CD4-positive, alpha-beta T cell treated with Interleukin-17A for 4 hours (primary cell): ENCODE measurements at regions not wholly inside any gene's neighbourhood (a gene's known extent, or its start where the extent isn't known, plus 50 kb on each side); places are given as distances from the start of the nearest gene placed in this dataset.
"Not testable (repeated sequence)": the region's sequence is repeated elsewhere in the genome, so short reads cannot be mapped to it uniquely, and the experiment has no call there.

Source experiments
- DNase-seq: peaks from one replicate; pipeline ENCODE4 v3.0.0-alpha.2; 2020; ENCODE audit warnings: mixed read lengths

DNA sequence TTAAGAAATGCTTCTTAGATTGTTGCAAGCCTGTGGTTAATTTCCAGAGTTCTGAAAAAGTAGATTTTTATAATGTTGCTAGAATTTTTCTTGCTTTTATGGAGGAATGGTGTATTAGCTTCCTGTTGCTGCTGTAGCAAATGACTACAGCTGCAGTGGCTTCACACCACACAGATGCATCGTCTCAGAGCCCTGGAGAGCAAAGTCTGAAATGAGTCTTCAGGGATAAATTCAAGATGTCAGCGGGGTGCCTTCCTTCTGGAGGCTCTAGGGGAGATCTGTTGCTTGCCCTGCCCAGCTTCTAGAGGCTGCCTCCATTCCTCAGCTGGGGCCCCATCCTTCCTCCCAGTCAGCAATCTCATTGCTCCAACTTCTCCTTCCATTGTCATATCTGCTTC is 187.8 kb downstream of the ZNF516 start:
- no peak for DNase-seq

DNA sequence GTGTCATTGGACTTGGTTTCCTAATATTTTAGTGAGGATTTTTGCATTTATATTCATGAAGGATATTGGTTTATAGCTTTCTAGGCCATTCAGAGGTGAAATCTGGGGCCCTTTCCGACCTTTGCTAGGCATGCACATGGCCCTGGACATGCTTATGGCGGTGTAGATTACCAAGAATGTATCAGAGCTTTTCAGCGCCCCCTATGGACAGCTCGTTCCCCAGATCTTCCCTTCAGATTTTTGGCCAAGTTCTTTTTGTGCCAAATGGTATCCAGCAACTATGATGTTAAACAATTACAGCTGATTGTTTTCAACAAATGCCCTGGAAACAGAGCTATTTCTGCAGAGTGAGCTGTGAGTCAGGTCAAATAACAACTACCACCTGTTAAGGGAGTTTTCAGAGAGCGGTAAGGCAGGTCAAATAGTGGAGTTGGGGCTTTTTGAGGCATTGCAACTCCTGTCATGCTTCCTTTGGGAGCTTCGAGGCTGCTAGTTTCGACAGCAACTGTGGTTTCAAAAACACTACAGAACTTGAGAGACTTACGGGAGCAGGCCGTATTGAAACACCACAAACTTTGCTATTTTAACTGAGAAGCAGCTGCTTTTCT is 188.3 kb downstream of the ZNF516 start:
- DNase-seq: no peak

DNA sequence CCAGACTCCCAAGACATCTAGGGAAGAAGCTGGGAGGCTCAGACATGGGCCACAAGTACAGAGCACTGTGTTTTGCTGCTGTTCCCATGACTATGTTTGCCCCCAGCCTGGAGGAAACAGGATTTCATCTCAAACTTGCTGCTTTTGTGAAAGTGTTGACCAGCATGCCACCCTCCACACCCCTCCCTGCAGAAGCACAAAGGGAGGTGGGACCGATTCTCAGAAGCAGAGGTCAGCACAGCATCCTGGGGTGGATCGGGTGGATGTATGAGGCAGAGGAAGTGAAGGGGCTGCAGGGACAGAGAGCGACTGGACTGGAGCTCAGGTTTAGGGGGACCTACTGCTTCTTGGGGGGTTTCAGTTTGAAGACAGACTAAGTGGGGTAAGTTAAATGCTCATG is 209.2 kb downstream of the ZNF516 start:
- no peak for DNase-seq

DNA sequence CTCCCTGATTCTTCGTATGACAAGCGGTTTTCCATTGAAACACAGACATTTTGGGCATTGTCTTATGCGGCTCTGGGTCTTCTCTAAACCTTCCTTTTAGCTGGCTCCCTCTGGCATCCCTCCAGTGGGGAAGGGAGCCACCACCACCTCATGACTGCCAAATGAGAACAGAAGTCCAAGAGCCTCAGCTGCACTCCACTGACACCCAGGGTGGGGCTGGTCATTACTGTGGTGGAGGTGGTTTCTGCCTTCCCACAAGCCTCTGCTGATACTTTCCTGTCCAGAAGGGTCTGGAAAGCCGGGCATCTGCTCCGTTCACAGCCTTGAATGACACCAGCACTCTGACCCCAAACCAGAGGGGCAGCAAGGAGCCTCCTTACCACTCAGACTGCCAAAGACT is 213.5 kb downstream of the ZNF516 start:
- no peak for DNase-seq

DNA sequence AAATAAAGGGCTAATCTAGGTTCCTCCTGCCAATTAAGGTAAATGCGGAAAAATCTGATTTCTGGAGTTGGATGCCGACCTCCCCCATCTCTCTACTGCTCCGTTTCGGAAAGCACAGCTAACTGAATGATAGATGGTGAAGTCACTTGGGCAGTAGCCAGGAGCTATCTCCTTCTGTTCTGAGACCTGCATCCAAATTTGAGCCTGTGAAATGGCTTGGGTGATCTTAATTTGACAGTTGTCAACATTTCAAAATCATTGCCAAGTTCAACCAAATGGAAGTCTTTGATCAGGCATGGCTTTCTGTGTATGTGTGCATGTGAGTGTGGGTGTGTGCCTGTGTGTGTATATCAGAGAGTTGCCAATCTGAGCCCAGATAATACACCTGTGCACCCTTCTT is 217.2 kb downstream of the ZNF516 start:
- DNase-seq: no peak

DNA sequence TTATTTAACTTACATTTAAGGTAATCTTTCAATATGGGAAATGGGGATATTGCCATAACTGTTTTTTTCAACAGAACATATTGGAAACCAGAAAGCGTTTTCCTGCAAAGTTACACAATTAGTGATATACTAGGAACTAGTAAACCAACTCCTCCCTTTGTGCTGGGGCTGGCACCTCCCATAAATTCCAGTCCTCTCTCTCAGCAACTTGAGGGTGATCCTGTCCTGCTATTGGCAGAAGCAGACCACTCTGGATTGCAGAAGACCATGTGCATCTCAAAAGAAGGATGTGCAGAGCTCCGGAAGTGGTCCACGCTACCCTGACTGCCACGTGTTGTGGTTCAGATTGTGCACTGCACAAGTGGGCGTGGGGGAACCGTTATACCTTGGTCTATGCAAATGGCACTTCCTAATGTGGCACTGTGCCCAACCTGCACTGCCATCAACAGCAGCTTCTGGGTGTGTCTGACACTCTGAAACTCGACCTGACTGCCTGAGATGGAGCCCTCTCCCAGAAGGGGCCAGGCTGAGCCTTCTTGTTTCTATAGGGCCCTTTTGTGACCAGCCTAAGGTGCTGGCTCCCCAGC is 219.2 kb downstream of the ZNF516 start:
- DNase-seq: no peak

DNA sequence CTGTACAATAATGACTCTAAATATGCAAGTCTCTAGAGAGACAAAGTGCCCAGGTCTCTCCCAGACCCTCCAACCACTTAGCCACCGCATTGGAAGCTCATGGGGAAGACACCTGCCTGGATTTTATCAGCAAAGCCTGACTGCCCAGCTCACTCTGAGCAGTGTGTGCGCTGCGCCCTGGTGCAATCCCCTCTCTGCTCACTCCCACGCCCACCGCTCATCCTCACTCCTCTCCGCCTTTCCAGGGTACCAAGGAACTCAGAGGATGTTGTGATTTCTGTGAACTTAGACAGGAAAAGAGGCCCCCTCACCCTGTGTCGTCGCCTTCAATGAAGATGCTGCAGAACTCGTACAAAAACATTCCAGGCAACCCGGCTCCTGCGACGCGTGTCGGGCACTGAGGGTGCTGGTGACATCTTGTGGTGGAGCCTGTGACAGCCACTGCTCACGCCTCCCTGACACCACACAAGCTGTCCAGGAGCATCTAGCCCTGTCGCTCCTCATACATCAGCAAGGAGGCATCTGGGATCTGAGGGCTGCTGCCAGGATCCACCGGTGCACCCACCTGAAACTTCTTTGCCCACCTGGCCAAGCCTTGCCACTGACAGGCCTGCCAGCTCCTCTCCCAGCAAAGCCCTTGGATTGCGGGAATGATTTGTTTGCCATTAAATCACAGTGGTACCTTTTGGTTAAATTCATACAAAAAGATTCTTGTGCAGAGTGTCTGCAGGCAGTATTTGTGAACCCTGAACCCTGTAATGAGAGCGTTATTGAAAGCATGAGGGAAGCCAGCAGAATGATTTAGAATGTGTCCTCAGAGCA is 220.4 kb downstream of the ZNF516 start:
- DNase-seq: no peak

DNA sequence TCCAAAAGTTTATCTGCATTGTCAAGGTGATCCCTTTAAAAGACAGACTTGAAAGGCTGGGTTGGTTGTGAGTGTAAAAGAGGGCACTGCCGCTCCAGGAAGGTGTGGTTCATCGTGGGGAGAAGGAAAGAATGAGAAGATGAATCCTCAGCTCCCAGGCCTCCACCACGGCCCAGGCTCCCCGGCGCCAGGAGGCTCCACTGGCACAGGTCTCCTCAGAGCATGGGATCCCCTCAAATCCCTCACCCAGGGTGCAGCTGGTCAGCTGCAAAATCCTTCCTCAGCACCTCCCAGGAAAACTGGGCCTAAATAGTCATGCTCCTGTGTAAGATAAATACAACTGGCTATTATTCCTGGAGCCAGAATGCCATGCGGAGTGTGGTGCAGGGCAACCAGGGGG is 221.1 kb downstream of the ZNF516 start:
- DNase-seq: no peak

DNA sequence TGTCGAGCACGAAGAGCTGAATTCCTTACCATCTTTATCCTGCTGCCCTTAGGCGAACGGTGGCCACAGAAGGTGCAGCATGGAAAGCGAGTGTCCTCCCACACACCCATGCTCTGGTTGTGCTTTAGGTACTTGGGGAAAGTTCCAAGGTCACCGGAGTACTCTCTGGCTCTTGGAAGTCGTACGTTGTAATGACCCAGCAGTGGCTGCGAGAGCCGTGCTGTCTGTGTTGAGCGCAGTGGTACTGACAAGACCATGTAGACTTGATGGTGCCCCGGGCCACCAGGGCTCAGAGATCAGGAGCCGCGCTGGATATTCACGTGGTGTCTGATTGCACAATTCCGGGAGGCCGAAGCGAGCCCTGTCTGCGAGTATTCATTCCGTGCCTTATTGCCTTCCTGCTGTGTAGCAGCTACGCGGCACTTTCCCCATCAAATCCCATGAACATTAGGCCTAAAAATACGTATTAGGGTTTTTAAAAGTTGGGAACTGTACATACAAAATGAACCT is 222.0 kb downstream of the ZNF516 start:
- DNase-seq: no peak

DNA sequence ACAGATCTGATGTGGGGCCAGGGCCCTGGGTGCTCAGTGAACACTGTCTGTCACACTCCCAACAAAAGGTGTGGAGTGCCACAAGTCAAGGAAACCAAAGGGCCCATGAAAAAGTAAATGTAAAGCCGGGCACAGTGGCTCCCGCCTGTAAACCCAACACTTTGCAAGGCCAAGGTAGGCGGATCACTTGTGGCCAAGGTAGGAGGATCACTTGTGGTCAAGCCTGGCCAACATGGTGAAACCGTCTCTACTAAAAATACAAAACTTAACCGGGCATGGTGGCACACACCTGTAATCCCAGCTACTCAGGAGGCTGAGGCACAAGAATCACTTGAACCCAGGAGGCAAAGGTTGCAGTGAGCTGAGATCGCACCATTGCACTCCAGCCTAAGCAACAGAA is 227.6 kb downstream of the ZNF516 start:
- DNase-seq: not testable (repeated sequence)

DNA sequence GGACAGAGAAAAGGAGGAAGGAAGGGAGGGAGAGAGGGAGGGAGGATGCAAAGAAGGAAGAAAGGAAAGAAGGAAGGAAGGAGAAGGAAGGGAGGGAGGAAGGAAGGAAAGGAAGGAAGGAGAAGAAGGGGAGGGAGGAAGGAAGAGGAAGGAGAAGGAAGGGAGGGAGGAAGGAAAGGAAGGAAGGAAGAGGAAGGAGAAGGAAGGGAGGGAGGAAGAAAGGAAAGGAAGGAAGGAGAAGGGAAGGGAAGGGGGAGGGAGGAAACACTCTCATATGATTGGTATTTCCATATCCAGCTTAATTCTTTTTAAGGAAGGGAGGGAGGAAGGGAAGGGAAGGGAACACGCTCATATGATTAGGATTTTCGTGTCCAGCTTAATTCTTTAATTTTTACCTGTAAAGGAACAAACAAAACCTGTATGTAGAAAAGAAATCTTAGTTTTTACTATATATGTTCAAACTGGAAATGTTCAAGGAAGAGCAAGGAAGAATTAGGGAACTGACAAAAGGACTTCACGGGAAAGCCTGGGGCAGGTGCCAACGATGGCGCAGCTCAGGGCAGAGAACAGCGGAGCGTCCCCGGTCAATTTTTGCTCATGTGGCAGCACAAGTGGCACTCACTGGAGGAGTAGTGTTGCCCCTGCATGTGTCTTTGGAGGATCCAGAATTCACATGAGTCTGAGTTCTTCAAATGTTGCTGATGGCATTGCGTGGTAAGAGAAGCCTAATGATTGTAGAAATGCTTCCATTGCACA is 228.6 kb downstream of the ZNF516 start:
- DNase-seq: no peak

DNA sequence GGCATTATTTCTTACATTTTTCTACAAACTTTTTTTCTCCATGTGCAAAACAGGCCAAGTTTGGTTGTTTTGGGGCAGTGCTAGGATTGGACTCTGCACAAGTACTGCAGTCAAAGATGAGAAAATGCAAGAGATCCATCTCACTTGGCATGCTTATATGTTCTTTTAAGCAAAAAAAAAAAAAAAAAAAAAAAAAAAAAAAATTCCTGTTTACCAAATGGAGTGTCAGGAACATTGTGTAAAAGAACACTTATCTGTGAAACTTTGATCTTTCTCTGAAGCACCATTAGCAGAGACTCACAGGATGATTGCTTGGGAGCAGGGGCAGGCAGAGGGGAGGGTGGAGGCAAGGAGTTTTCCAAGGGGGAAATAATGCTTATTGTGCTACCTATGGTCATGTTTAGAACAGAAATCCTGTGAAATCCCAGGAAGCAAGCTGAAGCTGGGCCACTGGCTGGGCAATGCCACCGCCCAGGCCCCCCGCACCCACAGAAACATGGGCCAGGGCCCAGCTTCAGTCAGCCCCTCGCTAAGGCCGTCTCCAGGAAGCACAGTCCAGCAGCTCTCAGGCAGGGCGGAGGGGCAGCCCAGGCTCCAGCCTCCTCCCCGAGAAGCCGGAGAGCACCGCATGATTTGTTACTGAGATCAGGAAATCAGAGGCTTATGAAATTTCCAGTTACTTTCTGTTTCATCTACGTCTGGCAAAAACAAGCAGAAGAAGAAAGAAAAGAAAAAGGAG is 229.4 kb downstream of the ZNF516 start:
- no peak for DNase-seq

DNA sequence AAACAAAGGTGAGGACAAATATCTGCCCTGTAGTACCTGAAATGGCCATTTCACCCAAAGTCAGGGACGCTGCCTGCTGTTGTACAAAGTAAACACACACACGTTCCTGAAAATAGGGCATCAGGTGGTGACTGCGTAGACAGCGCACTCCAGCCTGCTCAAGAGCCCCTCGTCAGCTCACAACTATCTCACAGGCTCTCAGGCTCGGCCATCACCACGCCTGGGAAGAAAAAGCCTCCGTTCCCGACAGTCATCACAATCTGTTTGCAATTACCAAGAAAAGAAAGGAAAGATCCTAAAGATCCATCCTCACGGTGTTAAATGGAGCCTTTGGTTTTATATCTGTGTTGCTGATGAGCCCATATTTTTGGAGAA is 230.2 kb downstream of the ZNF516 start:
- no peak for DNase-seq

DNA sequence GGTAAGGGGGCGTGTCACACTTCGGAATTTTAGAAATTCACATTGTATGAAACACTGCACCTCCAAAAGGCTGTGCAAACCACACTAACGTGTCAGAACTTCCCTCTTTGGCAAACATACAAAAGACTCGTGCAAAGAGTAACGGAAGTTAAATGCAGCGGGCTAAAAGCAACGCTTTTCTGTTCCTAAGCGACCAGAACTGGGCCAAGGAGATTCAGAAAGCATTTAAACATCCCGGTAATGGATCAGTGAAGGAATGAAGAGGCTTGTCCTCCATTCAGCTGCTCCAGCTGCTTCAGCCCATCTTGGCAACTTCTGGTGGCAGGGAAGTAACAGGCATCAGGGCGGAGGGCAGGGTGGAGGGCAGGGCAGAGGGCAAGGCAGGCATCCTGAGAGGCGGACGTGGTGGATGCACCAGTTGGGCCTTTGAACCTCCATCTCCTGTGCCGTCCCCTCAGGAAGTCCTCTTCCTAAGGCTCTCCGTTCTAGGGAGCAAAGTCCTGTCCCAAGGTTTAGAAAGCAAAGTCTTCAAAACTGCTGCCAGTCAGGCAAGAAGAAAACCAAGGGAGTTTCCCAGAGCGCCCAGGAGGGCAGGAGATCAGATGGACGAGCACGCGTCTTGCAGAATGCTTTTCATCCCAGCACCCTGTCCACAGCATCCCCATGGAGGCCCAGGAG is 230.7 kb downstream of the ZNF516 start:
- no peak for DNase-seq

DNA sequence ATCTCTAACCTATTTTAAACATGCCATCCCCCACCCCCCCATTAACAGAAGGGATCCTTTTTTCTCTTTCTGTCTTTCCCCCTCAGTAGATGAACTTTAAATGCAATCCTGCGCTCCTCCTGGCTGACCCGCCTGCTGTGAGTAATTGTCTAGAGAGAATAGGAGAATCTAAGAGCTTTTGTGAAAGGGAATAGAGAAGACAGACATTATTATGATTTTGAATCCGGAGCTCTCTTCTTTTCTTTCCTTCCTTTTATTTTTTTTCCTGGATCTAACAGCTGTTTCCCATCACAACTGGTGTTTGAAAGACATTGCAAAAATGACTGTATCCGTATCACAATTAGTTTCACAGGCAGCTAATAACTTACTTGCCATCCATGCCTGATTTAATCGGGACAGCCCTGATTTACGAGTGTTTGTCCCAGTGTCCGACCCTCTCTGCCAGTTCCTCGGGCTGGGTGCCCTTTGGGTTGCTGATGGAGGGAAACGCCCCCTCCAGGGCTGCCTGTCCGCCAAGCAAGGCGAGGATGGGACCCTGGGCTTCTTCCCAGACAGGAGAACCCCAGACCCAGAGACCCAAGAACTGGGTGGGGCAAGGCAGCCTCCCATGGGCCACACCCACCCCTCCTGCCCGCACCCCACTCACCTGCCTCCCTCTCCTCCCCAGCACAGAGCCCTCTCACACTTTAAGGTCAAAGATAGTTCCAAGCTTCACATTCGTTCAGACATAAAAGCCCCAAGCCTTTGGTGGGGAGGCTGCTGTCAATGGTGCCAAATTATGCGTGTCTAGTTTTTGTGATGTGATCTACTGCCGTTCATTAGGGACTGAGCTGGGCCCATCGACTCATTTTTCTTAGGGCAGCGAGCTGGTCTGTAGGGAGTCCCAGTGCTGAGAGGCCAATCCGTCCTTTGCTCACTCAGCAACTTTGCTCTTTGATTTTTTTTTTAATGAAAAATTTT is 231.7 kb downstream of the ZNF516 start:
- DNase-seq: no peak

DNA sequence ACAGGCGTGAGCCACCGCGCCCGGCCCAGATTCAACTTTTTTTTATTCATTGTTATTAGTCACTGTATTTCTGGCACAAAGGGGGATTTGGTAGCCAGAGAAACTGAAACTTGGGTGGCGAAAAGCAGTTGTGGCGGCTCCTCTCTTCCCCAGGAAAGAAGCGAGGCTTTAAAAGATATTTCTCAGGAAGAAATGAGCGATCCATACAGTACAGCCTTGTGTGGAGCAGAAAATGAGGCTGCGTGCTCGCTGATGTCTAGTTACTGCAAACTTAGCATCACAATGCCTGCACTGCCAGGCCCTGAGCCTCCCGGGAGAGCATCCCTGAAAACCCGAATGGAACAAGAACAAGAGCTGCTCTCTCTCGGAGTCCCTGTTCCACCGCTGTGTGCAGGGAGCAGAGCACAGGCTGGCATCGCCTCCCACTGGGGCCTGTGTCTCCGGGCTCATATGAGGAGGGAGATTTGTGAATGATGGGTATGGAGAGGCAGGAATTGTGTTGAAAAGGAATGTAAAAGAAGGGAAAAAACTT is 234.0 kb downstream of the ZNF516 start:
- DNase-seq: no peak

DNA sequence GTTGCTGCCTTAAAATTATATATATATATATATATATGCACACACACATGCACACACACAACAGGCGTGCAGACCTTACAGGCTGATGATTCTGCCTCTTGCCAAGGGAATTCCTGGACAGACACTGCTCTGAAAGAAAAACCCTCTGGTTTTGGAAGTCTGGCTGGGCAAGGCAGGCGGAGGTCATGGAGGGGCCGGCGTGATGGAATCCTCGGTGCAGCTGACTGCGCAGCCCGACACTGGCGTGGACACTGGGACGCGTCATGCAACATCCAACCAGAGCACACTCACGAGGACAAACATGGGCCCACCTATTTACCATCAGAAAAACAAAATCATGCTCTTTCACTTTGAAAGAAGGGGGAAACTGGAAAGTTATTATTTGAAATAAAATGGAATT is 235.3 kb downstream of the ZNF516 start:
- DNase-seq: no peak

DNA sequence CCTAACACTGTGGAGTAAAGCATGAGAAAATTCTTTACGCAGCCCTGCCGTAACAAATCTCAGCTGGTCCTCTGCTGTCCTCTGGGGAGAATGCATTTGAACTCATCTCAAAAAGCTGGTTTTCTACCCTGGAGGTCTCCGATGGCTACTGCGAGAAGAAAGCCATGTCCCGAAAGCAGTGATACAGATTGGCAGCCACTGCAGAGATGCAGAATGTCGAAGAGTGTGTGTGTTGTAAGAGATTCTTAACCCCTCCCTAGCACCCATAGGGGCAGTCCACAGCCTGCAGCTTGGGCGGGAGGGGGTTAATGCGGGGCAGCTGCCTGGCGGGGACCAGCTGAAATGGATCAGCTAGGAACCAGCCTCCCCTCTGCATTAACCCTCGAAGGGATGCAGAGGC is 235.9 kb downstream of the ZNF516 start:
- DNase-seq: no peak

DNA sequence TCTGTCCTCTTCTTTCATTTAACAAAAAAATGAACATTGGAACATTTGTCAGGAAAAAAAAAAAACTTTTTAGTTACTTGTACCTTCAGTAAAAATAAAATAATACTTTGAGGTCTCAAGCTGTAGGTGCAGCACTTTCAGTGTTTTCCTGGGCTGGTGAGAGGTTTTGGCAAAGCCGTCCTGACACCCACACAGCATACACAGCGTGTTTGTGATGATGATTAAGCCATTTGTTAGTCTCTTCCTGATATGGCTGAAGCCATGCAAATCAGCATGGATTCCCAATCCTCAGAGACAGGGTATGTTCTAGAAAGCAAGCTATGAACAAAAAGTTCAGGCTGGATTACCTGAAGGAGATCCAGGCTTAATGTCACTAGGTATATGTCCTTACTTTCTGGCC is 236.8 kb downstream of the ZNF516 start:
- no peak for DNase-seq

DNA sequence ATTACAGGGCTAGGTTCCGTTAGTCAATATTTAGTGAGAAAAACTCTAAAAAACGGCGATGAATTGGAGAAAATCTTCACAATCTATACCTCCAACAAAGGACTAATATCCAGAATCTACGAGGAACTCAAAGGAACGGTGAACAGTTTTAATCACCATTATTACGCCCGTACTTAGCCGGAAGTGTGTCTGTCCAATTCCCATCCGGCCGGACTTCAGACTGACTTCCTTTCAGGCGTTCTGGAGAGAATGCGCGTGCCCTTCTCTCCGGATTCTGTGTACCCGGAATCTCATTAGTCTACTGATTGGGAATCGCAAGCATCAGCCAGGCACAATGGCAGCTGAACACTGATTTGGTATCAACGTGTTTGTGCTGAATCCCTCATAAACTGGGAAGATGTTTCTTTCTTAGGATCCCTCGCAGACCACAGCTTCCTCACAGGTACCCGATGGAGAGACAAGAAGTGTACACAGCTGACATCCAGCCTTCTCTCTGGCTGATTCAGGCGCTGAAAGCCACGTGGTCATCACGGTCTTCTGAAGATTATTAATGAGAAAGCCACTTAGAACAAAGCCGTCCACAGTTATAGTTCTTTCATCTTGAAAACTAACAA is 239.9 kb downstream of the ZNF516 start:
- DNase-seq: no peak
